GM12878 (cell line): ENCODE measurements at regions not wholly inside any gene's neighbourhood (a gene's known extent, or its start where the extent isn't known, plus 50 kb on each side); places are given as distances from the start of the nearest gene placed in this dataset.

Source experiments
- ATAC-seq: fragments of 200-7000 bp; cut with Tn5 transposase; 3 replicates; pipeline ENCODE4 v1.9.1; 2020; ENCODE audit warnings: mild to moderate bottlenecking, moderate library complexity
- BruUV-seq: library from RNA; stranded (reverse); fragments of 400-500 nt; replicated peaks from 2 replicates; lab custom pipeline; 2021; lab: Mats Ljungman, UMichigan
- CTCF ChIA-PET: fragments of 300-600 bp; sonication (Branson Sonifier 250); formaldehyde crosslinking; extraction: SDS; loops from one replicate; lab custom pipeline; 2021; ENCODE audit warnings: inconsistent platforms; lab: Yijun Ruan, JAX
- POLR2A ChIA-PET: fragments of 350-600 bp; formaldehyde crosslinking; extraction: SDS; loops from one replicate; lab custom pipeline; 2021; ENCODE audit warnings: inconsistent platforms; lab: Charles Lee
- RAD21 ChIA-PET: fragments of 300-600 bp; sonication (Branson Sonifier 250); formaldehyde crosslinking; loops from one replicate; lab custom pipeline; 2023; ENCODE audit warnings: antibody characterized with exemption; ENCODE audit not compliant: unreplicated experiment; lab: Charles Lee
- SMC1A ChIA-PET: fragments of 300-600 bp; sonication (Branson Sonifier 250); formaldehyde crosslinking; loops from one replicate; lab custom pipeline; 2023; ENCODE audit not compliant: unreplicated experiment, uncharacterized antibody; lab: Charles Lee
- DNase-seq: peaks from one replicate; pipeline ENCODE4 v3.0.0-alpha.2; 2011; ENCODE audit warnings: low read depth, low spot score
- FAIRE-seq: peaks from 3 replicates; lab custom pipeline; 2011; peaks lifted over from hg19 to GRCh38; lab: Jason Lieb, UNC
- H2AFZ ChIP-seq: 2 replicates; pipeline ENCODE4 v1.6.0; 2011; ENCODE audit warnings: low read depth, low read length, control low read depth; ENCODE audit not compliant: control insufficient read depth
- H3K27ac ChIP-seq: 2 replicates; pipeline ENCODE4 v1.5.1; 2011; ENCODE audit warnings: control low read depth; ENCODE audit not compliant: control insufficient read depth, insufficient read depth
- H3K27me3 ChIP-seq, 2 experiments: replicated peaks in 1 of 2; 2 replicates each; pipeline versions ENCODE4 v1.6.0 to v1.6.1; 2011; ENCODE audit warnings: low read length in 1 of 2; ENCODE audit not compliant: control insufficient read depth in 2 of 2, insufficient read depth in 2 of 2
- H3K36me3 ChIP-seq, 2 experiments: 2 replicates each; pipeline ENCODE4 v1.5.1; 2011; ENCODE audit warnings: low read length in 1 of 2; ENCODE audit not compliant: control insufficient read depth in 2 of 2, insufficient read depth in 2 of 2
- H3K4me1 ChIP-seq: 2 replicates; pipeline ENCODE4 v1.6.1; 2011; ENCODE audit warnings: mild to moderate bottlenecking, low read length, moderate library complexity, mixed read lengths; ENCODE audit not compliant: control insufficient read depth, insufficient read depth
- H3K4me2 ChIP-seq: 2 replicates; pipeline ENCODE4 v1.6.0; 2011; ENCODE audit warnings: control low read depth; ENCODE audit not compliant: control insufficient read depth, insufficient read depth
- H3K4me3 ChIP-seq: fragments of 200-600 bp; sonication (generic); 2 replicates; pipeline ENCODE4 v1.5.1; 2016
- H3K79me2 ChIP-seq: 2 replicates; pipeline ENCODE4 v1.6.0; 2011; ENCODE audit warnings: low read length; ENCODE audit not compliant: control insufficient read depth, insufficient read depth
- H3K9ac ChIP-seq: 2 replicates; pipeline ENCODE4 v1.8.0; 2011; ENCODE audit warnings: low read length, control low read depth, mixed read lengths; ENCODE audit not compliant: control insufficient read depth, insufficient read depth
- H3K9me3 ChIP-seq: replicated peaks from 3 replicates; pipeline ENCODE4 v1.5.1; 2011; ENCODE audit warnings: mild to moderate bottlenecking, low read length; ENCODE audit not compliant: control insufficient read depth, insufficient read depth
- H4K20me1 ChIP-seq: 2 replicates; pipeline ENCODE4 v1.6.0; 2011; ENCODE audit not compliant: control insufficient read depth, insufficient read depth
- BACH1 ChIP-seq: fragments of 450-650 bp; IDR thresholded peaks from 2 replicates; pipeline ENCODE4 v1.6.1; 2017; ENCODE audit warnings: mild to moderate bottlenecking, borderline replicate concordance
- CEBPZ ChIP-seq: fragments of 150-350 bp; IDR thresholded peaks from 2 replicates; pipeline ENCODE4 v1.6.1; 2016; ENCODE audit warnings: low read depth, low read length
- FOXM1 ChIP-seq: IDR thresholded peaks from 2 replicates; pipeline ENCODE4 v1.6.1; 2012; ENCODE audit warnings: low read depth, mild to moderate bottlenecking, inconsistent platforms, low read length, moderate library complexity
- HCFC1 ChIP-seq: fragments of 150-350 bp; IDR thresholded peaks from 2 replicates; pipeline ENCODE4 v1.6.1; 2014; ENCODE audit warnings: low read length
- NR2F1 ChIP-seq: fragments of 450-650 bp; conservative IDR thresholded peaks from 2 replicates; pipeline ENCODE4 v1.6.1; 2017; ENCODE audit warnings: mild to moderate bottlenecking
- SMAD1 ChIP-seq: fragments of 450-650 bp; IDR thresholded peaks from 2 replicates; pipeline ENCODE4 v1.6.1; 2018; ENCODE audit warnings: mild to moderate bottlenecking, low read depth; ENCODE audit not compliant: partially characterized antibody
- TCF7 ChIP-seq: IDR thresholded peaks from 2 replicates; pipeline ENCODE4 v1.6.1; 2014; ENCODE audit warnings: antibody characterized with exemption, borderline replicate concordance
- ZBTB4 ChIP-seq: fragments of 450-650 bp; formaldehyde crosslinking; IDR thresholded peaks from 2 replicates; pipeline ENCODE4 v1.4.0; 2022; ENCODE audit warnings: mild to moderate bottlenecking, moderate library complexity
- ZBTB40 ChIP-seq: fragments of 450-650 bp; IDR thresholded peaks from 2 replicates; pipeline ENCODE4 v1.6.1; 2016; ENCODE audit warnings: mild to moderate bottlenecking, moderate library complexity, borderline replicate concordance
- ZNF207 ChIP-seq: fragments of 450-650 bp; IDR thresholded peaks from 2 replicates; pipeline ENCODE4 v1.6.1; 2014; ENCODE audit warnings: antibody characterized with exemption, mild to moderate bottlenecking, borderline replicate concordance
- WGBS: methylation state at CpG from one replicate; pipeline ENCODE4 v1.1.6; 2016; ENCODE audit warnings: low lambda C conversion rate; ENCODE audit not compliant: insufficient replicate concordance, insufficient coverage; ENCODE audit errors: missing lambda C conversion rate; 5-methylcytosine and 5-hydroxymethylcytosine counted together
- in situ Hi-C: fragments of 300-500 bp; cut with MboI; formaldehyde crosslinking; loops from 9 replicates; pipeline ENCODE4 v1.14.3; 2018; ENCODE audit warnings: mixed read lengths
- intact Hi-C: fragments of 100-400 bp; cut with micrococcal nuclease; formaldehyde crosslinking; loops from one replicate; pipeline ENCODE4 v1.14.2; 2022; ENCODE audit not compliant: unreplicated experiment

GRCh38 chr7:50957855-50958254 lies 175.2 kb upstream of the GRB10 start (continued):
- TF ChIP-seq ZBTB40 (no peak), HCFC1 (no peak), ZNF207 (no peak), NR2F1 (no peak), BACH1 (no peak)

GRCh38 chr7:50957431-50957830 lies 174.7 kb upstream of the GRB10 start:
- no peak overlapping the region for H3K4me2 ChIP-seq
- ATAC-seq (no peak), FAIRE-seq (no peak), DNase-seq (no peak)
- no peak overlapping the region for H3K9ac ChIP-seq
- no peak overlapping the region for H2AFZ ChIP-seq
- intact Hi-C loops = no loop called here
- CTCF ChIA-PET = interaction anchor here (0.9 kb wide), 1 partner anchor 15 kb away, joined by 3 read pairs; no protein-coding TSS in a partner anchor
- no TSS peak for BruUV-seq
- H3K9me3 ChIP-seq = no peaks in the 10 kb centered on the region
- no peaks in the 10 kb centered on the region for H3K36me3 ChIP-seq
- no peak overlapping the region for H3K4me3 ChIP-seq
- H3K79me2 ChIP-seq = no peaks in the 10 kb centered on the region
- POLR2A ChIA-PET = no interaction called here
- in situ Hi-C loops = no loop called here
- no peaks in the 10 kb centered on the region for H4K20me1 ChIP-seq
- no peaks in the 10 kb centered on the region for H3K27me3 ChIP-seq
- SMC1A ChIA-PET = no interaction called here
- WGBS = 22% methylated on average over 6 of the region's 6 CpGs
- no peak overlapping the region for H3K27ac ChIP-seq
- no peaks in the 10 kb centered on the region for H3K4me1 ChIP-seq
- RAD21 ChIA-PET = no interaction called here
- TF ChIP-seq FOXM1 (no peak), ZBTB4 (CRISPR knock-in tag) (no peak), SMAD1 (no peak), TCF7 (no peak), CEBPZ (no peak)
